ENCODE measurements at regions not wholly inside any gene's neighbourhood (a gene's known extent, or its start where the extent isn't known, plus 50 kb on each side); places are given as distances from the start of the nearest gene placed in this dataset.

- DNase-seq (ENCODE audit: low read depth, low spot score) = no peak
- H3K9me3 ChIP-seq (replicated peaks; ENCODE audit: control insufficient read depth, insufficient read depth, low read length) = no peaks in the 10 kb centered on the region
- intact Hi-C loops (cut with micrococcal nuclease) (no loop called here), dilution Hi-C loops (cut with MboI; ENCODE audit: extremely low pct_ligation_motif_present, low sequenced_read_pairs) (no loop called here)
- H3K9ac ChIP-seq (replicated peaks; ENCODE audit: extremely low read depth, insufficient read depth, low read length) = no peak overlapping the region
- POLR2A ChIA-PET = no interaction called here
- H3K36me3 ChIP-seq (ENCODE audit: control insufficient read depth in 2 of 2, extremely low read depth in 1 of 2, insufficient read depth in 2 of 2, low read length in 2 of 2) = no peaks in the 10 kb centered on the region
- H3K9me1 ChIP-seq (replicated peaks; ENCODE audit: control insufficient read depth, extremely low read depth, insufficient read depth, low read length) = no peaks in the 10 kb centered on the region
- no peaks in the 10 kb centered on the region for H3K79me2 ChIP-seq (ENCODE audit: control insufficient read depth, insufficient read depth, low read length)
- FAIRE-seq = no peak
- no peaks in the 10 kb centered on the region for H4K20me1 ChIP-seq (replicated peaks; ENCODE audit: control insufficient read depth, extremely low read depth, insufficient read depth, low read length)
- H3K4me2 ChIP-seq (ENCODE audit: insufficient read depth, low read length) = no peak overlapping the region
- TF ChIP-seq, protein P1, sequence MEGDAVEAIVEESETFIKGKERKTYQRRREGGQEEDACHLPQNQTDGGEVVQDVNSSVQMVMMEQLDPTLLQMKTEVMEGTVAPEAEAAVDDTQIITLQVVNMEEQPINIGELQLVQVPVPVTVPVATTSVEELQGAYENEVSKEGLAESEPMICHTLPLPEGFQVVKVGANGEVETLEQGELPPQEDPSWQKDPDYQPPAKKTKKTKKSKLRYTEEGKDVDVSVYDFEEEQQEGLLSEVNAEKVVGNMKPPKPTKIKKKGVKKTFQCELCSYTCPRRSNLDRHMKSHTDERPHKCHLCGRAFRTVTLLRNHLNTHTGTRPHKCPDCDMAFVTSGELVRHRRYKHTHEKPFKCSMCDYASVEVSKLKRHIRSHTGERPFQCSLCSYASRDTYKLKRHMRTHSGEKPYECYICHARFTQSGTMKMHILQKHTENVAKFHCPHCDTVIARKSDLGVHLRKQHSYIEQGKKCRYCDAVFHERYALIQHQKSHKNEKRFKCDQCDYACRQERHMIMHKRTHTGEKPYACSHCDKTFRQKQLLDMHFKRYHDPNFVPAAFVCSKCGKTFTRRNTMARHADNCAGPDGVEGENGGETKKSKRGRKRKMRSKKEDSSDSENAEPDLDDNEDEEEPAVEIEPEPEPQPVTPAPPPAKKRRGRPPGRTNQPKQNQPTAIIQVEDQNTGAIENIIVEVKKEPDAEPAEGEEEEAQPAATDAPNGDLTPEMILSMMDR (IDR thresholded peaks at IDR 0.05; ENCODE audit: extremely low read depth in 1 of 2, insufficient read depth in 1 of 2, low read depth in 1 of 2, low read length in 2 of 2) = no peak
- TF ChIP-seq MYC (IDR thresholded peaks at IDR 0.05; ENCODE audit: low read depth, low read length) = no peak
- no peak for TF ChIP-seq FOS (IDR thresholded peaks at IDR 0.05; ENCODE audit: borderline replicate concordance, insufficient read depth, low read length)
- TF ChIP-seq, protein P2, sequence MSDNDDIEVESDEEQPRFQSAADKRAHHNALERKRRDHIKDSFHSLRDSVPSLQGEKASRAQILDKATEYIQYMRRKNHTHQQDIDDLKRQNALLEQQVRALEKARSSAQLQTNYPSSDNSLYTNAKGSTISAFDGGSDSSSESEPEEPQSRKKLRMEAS (IDR thresholded peaks at IDR 0.05; ENCODE audit: insufficient read depth, insufficient read length) = no peak
- TF ChIP-seq EZH2 (IDR thresholded peaks at IDR 0.05; ENCODE audit: borderline replicate concordance, low read depth, low read length, severe bottlenecking) = no peak
- no peak for TF ChIP-seq JUN (IDR thresholded peaks at IDR 0.05; ENCODE audit: borderline replicate concordance, insufficient read depth, insufficient read length, low read depth)
- TF ChIP-seq POLR2AphosphoS5 (IDR thresholded peaks at IDR 0.05; ENCODE audit: insufficient read depth, low read depth, low read length) = no peak
- no peak for TF ChIP-seq GATA2 (IDR thresholded peaks at IDR 0.05; ENCODE audit: insufficient read depth, insufficient read length, low read depth, low read length)
- no peak for TF ChIP-seq POLR2A (IDR thresholded peaks at IDR 0.05; ENCODE audit: low read depth, low read length)
- CTCF ChIA-PET = no interaction called here
- H2AFZ ChIP-seq (ENCODE audit: low read depth, low read length) = no peak overlapping the region
- H3K27ac ChIP-seq (ENCODE audit: insufficient read depth, low read depth, low read length) = no peak overlapping the region
- no peaks in the 10 kb centered on the region for H3K4me1 ChIP-seq (ENCODE audit: control insufficient read depth, extremely low read depth, insufficient read depth, low read length)
- H3K4me3 ChIP-seq (replicated peaks in 1 of 3; ENCODE audit: insufficient read depth in 1 of 3, low read depth in 1 of 3, low read length in 3 of 3) = no peak overlapping the region
- no TSS peak for BruUV-seq (replicated peaks)
- H3K27me3 ChIP-seq (ENCODE audit: control insufficient read depth in 2 of 2, insufficient read depth in 2 of 2, low read length in 2 of 2) = no peaks in the 10 kb centered on the region
Observed at GRCh38 chr20:12113075-12113467, 195.4 kb downstream of the BTBD3 start.
